Erythroblast (primary cell): ENCODE measurements at regions not wholly inside any gene's neighbourhood (a gene's known extent, or its start where the extent isn't known, plus 50 kb on each side); places are given as distances from the start of the nearest gene placed in this dataset.

ENCODE experiments used
- GATA1 ChIP-seq: IDR thresholded peaks from 2 replicates; pipeline ENCODE4 v1.6.1; 2011; ENCODE audit warnings: low read depth, mild to moderate bottlenecking, control low read depth, low read length, moderate library complexity
- POLR2A ChIP-seq: IDR thresholded peaks from 2 replicates; pipeline ENCODE4 v1.6.1; 2011; ENCODE audit warnings: mild to moderate bottlenecking, low read length

DNA sequence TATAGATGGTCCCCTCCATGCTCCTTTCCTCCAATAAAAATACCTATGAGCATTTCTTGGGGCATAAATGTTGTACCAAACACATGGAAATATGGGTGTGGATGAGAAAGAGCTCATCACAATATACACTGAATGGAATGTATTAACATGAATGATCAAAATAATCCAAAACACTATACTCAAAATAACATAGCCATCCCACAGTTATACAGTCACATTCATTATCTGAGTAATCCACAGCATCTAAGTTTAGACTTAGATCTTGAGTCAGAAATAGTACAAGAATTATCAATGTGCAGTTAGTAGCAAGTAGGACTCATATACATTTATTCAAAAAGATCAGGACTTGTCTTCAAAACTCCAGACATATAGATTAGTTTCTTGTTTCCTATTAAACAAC is 175.2 kb upstream of the NREP start:
- no peak for TF ChIP-seq POLR2A
- no peak for TF ChIP-seq GATA1
